Body of pancreas (tissue), 4 donors: ENCODE measurements at regions not wholly inside any gene's neighbourhood (a gene's known extent, or its start where the extent isn't known, plus 50 kb on each side); places are given as distances from the start of the nearest gene placed in this dataset.
"Not testable (repeated sequence)": the region's sequence is repeated elsewhere in the genome, so short reads cannot be mapped to it uniquely, and the experiment has no call there.

Source experiments
- ATAC-seq: fragments of 150-250 bp; one replicate; pipeline ENCODE4 v1.9.1; 2016
- DNase-seq, 4 donors: peaks; one replicate each; pipeline ENCODE4 v3.0.0-alpha.2; 2019
- H3K27ac ChIP-seq, 4 donors: fragments of 200-600 bp; sonication (generic); 1 replicate in 3 of 4; 2 replicates in 1 of 4; pipeline versions ENCODE4 v1.5.1 to v1.6.1; 2016 to 2019; ENCODE audit warnings: mild to moderate bottlenecking in 1 of 4, mixed read lengths in 1 of 4, moderate library complexity in 1 of 4
- H3K27me3 ChIP-seq, 2 donors: fragments of 200-600 bp; sonication (generic); one replicate each; pipeline ENCODE4 v1.6.0; 2016; ENCODE audit warnings: mild to moderate bottlenecking in 1 of 2
- H3K36me3 ChIP-seq, 2 donors: fragments of 200-600 bp; sonication (generic); replicated peaks in 1 of 2; 2 replicates each; pipeline ENCODE4 v1.5.1; 2016; ENCODE audit warnings: low read depth in 2 of 2; ENCODE audit not compliant: insufficient read depth in 1 of 2
- H3K4me1 ChIP-seq: fragments of 200-600 bp; sonication (generic); one replicate; pipeline ENCODE4 v1.6.0; 2016
- H3K4me3 ChIP-seq, 2 donors: fragments of 200-600 bp; sonication (generic); 1 replicate in 1 of 2; 2 replicates in 1 of 2; pipeline ENCODE4 v1.5.1; 2016 to 2019
- H3K9me3 ChIP-seq, 3 donors: fragments of 200-600 bp; sonication (generic); 1 replicate in 2 of 3; 2 replicates in 1 of 3; pipeline ENCODE4 v1.5.1; 2016
- CTCF ChIP-seq, 7 experiments: fragments of 450-650 bp in 4 of 7; fragments of 200-600 bp in 3 of 7; sonication (generic) in 3 of 7; IDR thresholded peaks; one replicate each; pipeline ENCODE4 v1.5.1; 2016 to 2019; ENCODE audit warnings: antibody characterized with exemption in 7 of 7
- POLR2A ChIP-seq, 3 donors: fragments of 450-650 bp; IDR thresholded peaks; one replicate each; pipeline ENCODE4 v1.6.1; 2016; ENCODE audit warnings: antibody characterized with exemption in 3 of 3, mild to moderate bottlenecking in 2 of 3
- WGBS, 2 donors: methylation state at CpG; one replicate each; pipeline ENCODE4 v1.1.5; 2017; 5-methylcytosine and 5-hydroxymethylcytosine counted together
- intact Hi-C: fragments of 100-400 bp; cut with DNase I; formaldehyde crosslinking; loops from one replicate; pipeline ENCODE4 v1.15.1; 2023

- H3K36me3 ChIP-seq = no peaks in the 10 kb centered on the region
- no peak for DNase-seq
- no peak overlapping the region for H3K27ac ChIP-seq
- intact Hi-C loops = no loop called here
- no peak for ATAC-seq
- no peaks in the 10 kb centered on the region for H3K27me3 ChIP-seq
- H3K4me3 ChIP-seq = no peak overlapping the region
- WGBS, 2 donors = 82 to 87% methylated on average over 8 of the region's 8 CpGs
- TF ChIP-seq CTCF (IDR thresholded peaks at IDR 0.05) (no peak), POLR2A (IDR thresholded peaks at IDR 0.05) (no peak)
- no peaks in the 10 kb centered on the region for H3K4me1 ChIP-seq
- H3K9me3 ChIP-seq = no peaks in the 10 kb centered on the region
Measured at GRCh38 chr16:50491516-50491915, 56.7 kb upstream of the NKD1 start.

DNA sequence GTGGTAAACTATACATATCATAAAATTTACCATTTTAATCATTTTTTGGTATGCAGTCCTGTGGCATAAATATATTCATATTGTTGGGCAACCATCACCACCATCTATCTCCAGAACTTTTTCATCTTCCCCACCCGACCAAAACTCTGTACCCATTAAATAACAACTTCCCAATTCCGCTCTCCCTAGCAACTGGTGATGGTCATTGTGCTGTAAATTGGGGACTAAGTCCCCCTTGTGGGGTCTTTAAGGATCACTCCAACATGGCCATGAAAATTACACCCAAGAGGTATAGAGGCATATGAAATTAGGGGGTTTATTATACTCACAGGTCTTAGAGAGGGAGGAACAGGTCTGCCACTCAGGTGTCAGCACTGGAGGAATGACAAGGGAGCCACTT is 57.4 kb upstream of the NKD1 start:
- ATAC-seq (no peak), DNase-seq (no peak)
- Histone ChIP-seq H3K27me3 (no peaks in the 10 kb centered on the region), H3K4me3 (no peak overlapping the region), H3K36me3 (no peaks in the 10 kb centered on the region), H3K9me3 (no peaks in the 10 kb centered on the region), H3K27ac (no peak overlapping the region), H3K4me1 (no peaks in the 10 kb centered on the region)
- 88 to 91% methylated on average over 2 of the region's 2 CpGs for WGBS, 2 donors
- TF ChIP-seq CTCF (IDR thresholded peaks at IDR 0.05) (no peak), POLR2A (IDR thresholded peaks at IDR 0.05) (no peak)
- intact Hi-C loops = no loop called here

DNA sequence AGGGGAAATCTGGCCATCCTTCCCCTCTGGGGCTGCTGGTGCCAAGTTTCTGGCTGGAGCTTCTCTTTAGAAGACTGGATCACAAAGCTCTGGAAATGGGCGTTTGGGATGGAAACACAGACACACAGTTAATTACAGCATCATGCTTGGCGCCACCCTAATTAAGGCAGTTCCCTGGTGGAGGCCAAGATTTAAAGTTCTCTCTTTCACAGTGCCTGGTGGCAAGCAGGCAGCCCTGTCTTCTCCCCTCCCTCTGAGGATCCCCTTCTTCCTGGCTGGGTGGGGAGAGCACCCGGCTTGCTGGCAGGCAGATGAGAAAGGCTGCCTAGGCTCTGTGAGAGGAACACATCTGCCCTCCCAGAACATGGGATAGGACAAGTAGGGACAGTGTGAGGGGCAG is 59.0 kb upstream of the NKD1 start:
- Histone ChIP-seq H3K4me1 (no peaks in the 10 kb centered on the region), H3K27me3 (no peaks in the 10 kb centered on the region), H3K36me3 (no peaks in the 10 kb centered on the region), H3K4me3 (no peak overlapping the region), H3K27ac (no peak overlapping the region), H3K9me3 (no peaks in the 10 kb centered on the region)
- ATAC-seq (no peak), DNase-seq (no peak)
- no peak for TF ChIP-seq CTCF (IDR thresholded peaks at IDR 0.05)
- no peak for TF ChIP-seq POLR2A (IDR thresholded peaks at IDR 0.05)
- intact Hi-C loops = no loop called here
- WGBS, 2 donors = 13 to 71% methylated on average over 1 to 3 of the region's 3 CpGs

DNA sequence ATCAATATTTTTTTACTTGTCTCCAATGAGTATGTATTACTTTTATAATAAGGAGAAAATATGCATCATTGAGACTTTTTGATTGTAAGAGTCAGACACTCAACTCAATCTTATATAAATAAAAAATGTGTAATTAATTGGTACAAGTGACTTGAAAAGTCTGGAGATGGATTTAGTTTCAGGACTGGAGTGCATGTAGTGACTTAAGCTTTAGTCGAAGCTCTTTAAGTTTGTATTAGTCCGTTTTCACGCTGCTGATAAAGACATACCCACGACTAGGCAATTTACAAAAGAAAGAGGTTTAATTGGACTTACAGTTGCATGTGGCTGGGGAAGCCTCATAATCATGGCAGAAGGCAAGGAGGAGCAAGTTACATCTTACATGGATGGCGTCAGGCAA is 60.7 kb upstream of the NKD1 start:
- 73 to 76% methylated on average over 5 of the region's 5 CpGs for WGBS, 2 donors
- Histone ChIP-seq H3K36me3 (no peaks in the 10 kb centered on the region), H3K27me3 (no peaks in the 10 kb centered on the region), H3K4me3 (no peak overlapping the region), H3K9me3 (no peaks in the 10 kb centered on the region), H3K4me1 (no peaks in the 10 kb centered on the region), H3K27ac (no peak overlapping the region)
- intact Hi-C loops = no loop called here
- ATAC-seq (no peak), DNase-seq (no peak)
- TF ChIP-seq POLR2A (IDR thresholded peaks at IDR 0.05) (no peak), CTCF (IDR thresholded peaks at IDR 0.05) (no peak)

DNA sequence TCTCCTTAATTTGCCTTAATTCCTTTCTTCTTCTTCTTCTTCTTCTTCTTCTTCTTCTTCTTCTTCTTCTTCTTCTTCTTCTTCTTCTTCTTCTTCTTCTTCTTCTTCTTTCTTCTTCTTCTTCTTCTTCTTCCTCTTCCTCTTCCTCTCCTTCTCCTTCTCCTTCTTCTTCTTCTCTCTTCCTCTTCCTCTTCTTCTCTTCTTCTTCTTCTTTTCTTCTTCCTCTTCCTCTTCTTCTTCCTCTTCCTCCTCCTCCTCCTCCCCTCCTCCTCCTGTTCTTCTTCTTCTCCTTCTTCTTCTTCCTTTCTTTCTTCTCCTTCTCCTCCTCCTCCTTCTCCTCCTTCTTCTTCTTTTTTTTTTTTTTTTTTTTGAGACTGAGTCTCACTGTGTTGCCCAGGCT is 62.0 kb upstream of the NKD1 start:
- H3K4me1 ChIP-seq, DNase-seq, ATAC-seq, H3K27me3 ChIP-seq, H3K36me3 ChIP-seq, H3K4me3 ChIP-seq, H3K27ac ChIP-seq, H3K9me3 ChIP-seq, intact Hi-C loops: not testable (repeated sequence)
